Upper lobe of left lung (tissue), 4 donors: ENCODE measurements at regions not wholly inside any gene's neighbourhood (a gene's known extent, or its start where the extent isn't known, plus 50 kb on each side); places are given as distances from the start of the nearest gene placed in this dataset.

ENCODE experiments used
- CTCF ChIP-seq, 6 experiments: fragments of 450-650 bp in 4 of 6; fragments of 200-600 bp in 2 of 6; sonication (generic) in 2 of 6; IDR thresholded peaks; one replicate each; pipeline ENCODE4 v1.5.1; 2016 to 2019; ENCODE audit warnings: antibody characterized with exemption in 6 of 6
- POLR2AphosphoS5 ChIP-seq, 2 donors: sonication (generic); formaldehyde crosslinking; IDR thresholded peaks; one replicate each; pipeline ENCODE4 v1.5.1; 2017; ENCODE audit warnings: antibody characterized with exemption in 2 of 2

GRCh38 chr12:75660107-75660530 lies 148.7 kb upstream of the KRR1 start:
- TF ChIP-seq POLR2AphosphoS5 (IDR thresholded peaks at IDR 0.05), result no peak
- no peak for TF ChIP-seq CTCF (IDR thresholded peaks at IDR 0.05)
